ENCODE measurements at regions not wholly inside any gene's neighbourhood (a gene's known extent, or its start where the extent isn't known, plus 50 kb on each side); places are given as distances from the start of the nearest gene placed in this dataset.

DNA sequence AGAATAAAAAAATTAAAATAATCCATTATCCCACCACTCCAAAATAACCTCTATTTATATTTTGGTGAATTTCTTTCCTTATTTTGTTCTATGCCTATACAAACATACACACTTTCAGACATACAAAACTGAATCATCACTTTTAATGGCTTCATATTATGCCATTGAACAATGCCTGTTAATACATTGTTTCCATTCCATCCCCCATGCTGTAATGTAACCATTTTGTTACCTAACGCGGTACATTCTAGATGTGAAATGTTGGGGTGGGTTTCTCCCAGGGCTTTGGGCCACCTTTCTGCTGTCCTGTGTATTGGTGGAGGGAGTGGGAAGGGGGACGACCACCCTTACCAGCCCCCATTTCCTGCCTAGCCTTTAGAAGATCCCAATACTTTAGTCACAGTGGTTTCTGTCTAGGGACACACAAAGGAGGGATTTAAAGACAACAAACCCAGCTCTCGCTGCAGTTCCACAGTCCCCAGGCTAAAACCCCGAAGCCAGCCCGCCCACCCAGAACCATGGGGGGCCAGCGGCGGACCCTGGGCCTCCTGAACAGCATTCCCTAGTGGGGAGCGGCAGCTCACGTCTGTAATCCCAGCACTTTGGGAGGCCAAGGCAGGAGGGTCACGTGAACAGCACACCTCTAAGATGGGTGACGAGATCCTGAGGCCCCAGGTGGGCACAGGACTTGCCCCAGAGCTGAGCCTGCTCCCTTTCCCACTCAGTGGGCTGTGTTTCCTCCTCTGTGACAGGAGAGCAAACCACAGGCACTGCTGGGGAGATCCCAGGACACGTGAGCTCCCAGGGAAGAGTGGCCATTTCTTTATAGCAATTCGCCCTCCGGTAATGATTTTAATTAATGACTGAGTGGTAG, 56.9 kb upstream of the STXBP1 start:
- TF ChIP-seq, protein P1, sequence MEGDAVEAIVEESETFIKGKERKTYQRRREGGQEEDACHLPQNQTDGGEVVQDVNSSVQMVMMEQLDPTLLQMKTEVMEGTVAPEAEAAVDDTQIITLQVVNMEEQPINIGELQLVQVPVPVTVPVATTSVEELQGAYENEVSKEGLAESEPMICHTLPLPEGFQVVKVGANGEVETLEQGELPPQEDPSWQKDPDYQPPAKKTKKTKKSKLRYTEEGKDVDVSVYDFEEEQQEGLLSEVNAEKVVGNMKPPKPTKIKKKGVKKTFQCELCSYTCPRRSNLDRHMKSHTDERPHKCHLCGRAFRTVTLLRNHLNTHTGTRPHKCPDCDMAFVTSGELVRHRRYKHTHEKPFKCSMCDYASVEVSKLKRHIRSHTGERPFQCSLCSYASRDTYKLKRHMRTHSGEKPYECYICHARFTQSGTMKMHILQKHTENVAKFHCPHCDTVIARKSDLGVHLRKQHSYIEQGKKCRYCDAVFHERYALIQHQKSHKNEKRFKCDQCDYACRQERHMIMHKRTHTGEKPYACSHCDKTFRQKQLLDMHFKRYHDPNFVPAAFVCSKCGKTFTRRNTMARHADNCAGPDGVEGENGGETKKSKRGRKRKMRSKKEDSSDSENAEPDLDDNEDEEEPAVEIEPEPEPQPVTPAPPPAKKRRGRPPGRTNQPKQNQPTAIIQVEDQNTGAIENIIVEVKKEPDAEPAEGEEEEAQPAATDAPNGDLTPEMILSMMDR (IDR thresholded peaks at IDR 0.05 in 4 of 5, conservative IDR thresholded peaks at IDR 0.05 in 1 of 5), result no peak
- no peak for TF ChIP-seq POLR2A (IDR thresholded peaks at IDR 0.05)
